Stimulated activated CD4-positive, alpha-beta T cell treated with anti-CD3 and anti-CD28 coated beads, Interleukin-4, amount 100 ng/mL, for 4 hours (primary cell): ENCODE measurements at regions not wholly inside any gene's neighbourhood (a gene's known extent, or its start where the extent isn't known, plus 50 kb on each side); places are given as distances from the start of the nearest gene placed in this dataset.
"Not testable (repeated sequence)": the region's sequence is repeated elsewhere in the genome, so short reads cannot be mapped to it uniquely, and the experiment has no call there.

Experiments used
- DNase-seq, 2 experiments: peaks; one replicate each; pipeline ENCODE4 v3.0.0-alpha.2; 2020

- DNase-seq: no peak
Measured at GRCh38 chr10:125264757-125265578, 104.6 kb upstream of the CTBP2 start.

GRCh38 chr10:125264091-125264490 is 103.7 kb upstream of the CTBP2 start:
- no peak for DNase-seq

- DNase-seq: no peak
Measured at GRCh38 chr10:125263551-125263950, 103.2 kb upstream of the CTBP2 start.

GRCh38 chr10:125262920-125263319 is 102.6 kb upstream of the CTBP2 start:
- no peak for DNase-seq

- no peak for DNase-seq
Measured at GRCh38 chr10:125262409-125262808, 102.0 kb upstream of the CTBP2 start.

- DNase-seq: no peak
Measured at GRCh38 chr10:125261491-125262186, 101.3 kb upstream of the CTBP2 start.

- no peak for DNase-seq
Measured at GRCh38 chr10:125260260-125260659, 99.9 kb upstream of the CTBP2 start.

- no peak for DNase-seq
Measured at GRCh38 chr10:125259651-125260050, 99.3 kb upstream of the CTBP2 start.

GRCh38 chr10:125258676-125259075 is 98.3 kb upstream of the CTBP2 start:
- no peak for DNase-seq

- no peak for DNase-seq
Measured at GRCh38 chr10:125257521-125258108, 97.3 kb upstream of the CTBP2 start.

- no peak for DNase-seq
Measured at GRCh38 chr10:125256026-125256425, 95.7 kb upstream of the CTBP2 start.

GRCh38 chr10:125252937-125253336 is 92.6 kb upstream of the CTBP2 start:
- no peak for DNase-seq

GRCh38 chr10:125250834-125251233 is 90.5 kb upstream of the CTBP2 start:
- not testable (repeated sequence) for DNase-seq

- no peak for DNase-seq
Measured at GRCh38 chr10:125249948-125250347, 89.6 kb upstream of the CTBP2 start.

GRCh38 chr10:125248489-125248888 is 88.1 kb upstream of the CTBP2 start:
- no peak for DNase-seq

- DNase-seq: no peak
Measured at GRCh38 chr10:125247576-125247975, 87.2 kb upstream of the CTBP2 start.

GRCh38 chr10:125243532-125244253 is 83.3 kb upstream of the CTBP2 start:
- DNase-seq: no peak

- no peak for DNase-seq
Measured at GRCh38 chr10:125238682-125239081, 78.3 kb upstream of the CTBP2 start.

GRCh38 chr10:125236091-125236490 is 75.7 kb upstream of the CTBP2 start:
- DNase-seq: no peak

- DNase-seq: no peak
Measured at GRCh38 chr10:125235093-125236069, 75.0 kb upstream of the CTBP2 start.

GRCh38 chr10:125234576-125234975 is 74.2 kb upstream of the CTBP2 start:
- DNase-seq: not testable (repeated sequence)

- DNase-seq: no peak
Measured at GRCh38 chr10:125233726-125234125, 73.4 kb upstream of the CTBP2 start.
